ENCODE measurements at regions not wholly inside any gene's neighbourhood (a gene's known extent, or its start where the extent isn't known, plus 50 kb on each side); places are given as distances from the start of the nearest gene placed in this dataset.

GRCh38 chr14:52129721-52130120 is 60.9 kb upstream of the NID2 start:
- TF ChIP-seq FOXJ3 (CRISPR knock-in tag; IDR thresholded peaks at IDR 0.05; ENCODE audit: borderline replicate concordance) (no peak), USF2 (CRISPR knock-in tag; IDR thresholded peaks at IDR 0.05) (no peak), ELF4 (CRISPR knock-in tag; IDR thresholded peaks at IDR 0.05; ENCODE audit: low read depth) (no peak), CTCF (IDR thresholded peaks at IDR 0.05) (no peak), SP1 (CRISPR knock-in tag; conservative IDR thresholded peaks at IDR 0.05) (no peak)
